OCI-LY7 (cell line): ENCODE measurements at regions not wholly inside any gene's neighbourhood (a gene's known extent, or its start where the extent isn't known, plus 50 kb on each side); places are given as distances from the start of the nearest gene placed in this dataset.
"Not testable (repeated sequence)": the region's sequence is repeated elsewhere in the genome, so short reads cannot be mapped to it uniquely, and the experiment has no call there.

Source experiments
- BruUV-seq: library from RNA; stranded (reverse); fragments of 400-500 nt; replicated peaks from 2 replicates; lab custom pipeline; 2021; lab: Mats Ljungman, UMichigan
- CTCF ChIA-PET: fragments of 300-600 bp; sonication (Branson Sonifier 250); formaldehyde crosslinking; loops from one replicate; lab custom pipeline; 2022; ENCODE audit warnings: antibody characterized with exemption; ENCODE audit not compliant: unreplicated experiment; lab: Charles Lee
- POLR2A ChIA-PET: fragments of 300-600 bp; sonication (Branson Sonifier 250); formaldehyde crosslinking; loops from one replicate; lab custom pipeline; 2022; ENCODE audit warnings: antibody characterized with exemption; lab: Charles Lee
- DNase-seq: peaks from one replicate; pipeline ENCODE4 v3.0.0-alpha.2; 2015; ENCODE audit warnings: low spot score
- H2AFZ ChIP-seq: fragments of 200-600 bp; sonication (generic), shearing (Covaris generic); 2 replicates; pipeline ENCODE4 v1.6.1; 2014; ENCODE audit warnings: mild to moderate bottlenecking, antibody characterized with exemption, low read length, moderate library complexity
- H3K27ac ChIP-seq: fragments of 200-600 bp; sonication (generic); 2 replicates; pipeline ENCODE4 v1.5.1; 2014; ENCODE audit warnings: mixed run types, low read depth, mild to moderate bottlenecking, moderate library complexity, low read length, inconsistent platforms; ENCODE audit not compliant: poor library complexity, severe bottlenecking
- H3K36me3 ChIP-seq: fragments of 200-600 bp; sonication (generic); 2 replicates; pipeline ENCODE4 v1.6.1; 2014; ENCODE audit warnings: mild to moderate bottlenecking, antibody characterized with exemption, low read length, moderate library complexity, mixed read lengths; ENCODE audit not compliant: insufficient read depth
- H3K4me1 ChIP-seq: fragments of 200-600 bp; sonication (generic); 2 replicates; pipeline ENCODE4 v1.5.1; 2014; ENCODE audit warnings: mild to moderate bottlenecking, low read length; ENCODE audit not compliant: insufficient read depth, poor library complexity, severe bottlenecking
- H3K4me2 ChIP-seq: fragments of 200-600 bp; sonication (generic); 2 replicates; pipeline ENCODE4 v1.6.1; 2014; ENCODE audit warnings: mild to moderate bottlenecking, low read length
- H3K4me3 ChIP-seq: fragments of 200-600 bp; sonication (generic); 2 replicates; pipeline ENCODE4 v1.5.1; 2014; ENCODE audit warnings: mild to moderate bottlenecking, low read depth, low read length; ENCODE audit not compliant: poor library complexity, severe bottlenecking
- H3K79me2 ChIP-seq: fragments of 200-600 bp; sonication (generic); 2 replicates; pipeline ENCODE4 v1.6.1; 2016; ENCODE audit warnings: low read depth, mild to moderate bottlenecking, low read length, moderate library complexity, mixed read lengths; ENCODE audit not compliant: insufficient read depth
- H3K9me2 ChIP-seq: fragments of 200-600 bp; sonication (generic); 2 replicates; pipeline ENCODE4 v1.6.1; 2016; ENCODE audit warnings: mild to moderate bottlenecking, low read length, mixed read lengths; ENCODE audit not compliant: insufficient read depth
- H3K9me3 ChIP-seq: fragments of 200-600 bp; sonication (generic); 2 replicates; pipeline ENCODE4 v1.6.1; 2014; ENCODE audit warnings: mild to moderate bottlenecking, mixed run types, low read length, mixed read lengths
- H4K20me1 ChIP-seq: fragments of 200-600 bp; sonication (generic); 2 replicates; pipeline ENCODE4 v1.6.1; 2014; ENCODE audit warnings: mild to moderate bottlenecking, antibody characterized with exemption, low read length, moderate library complexity, mixed read lengths; ENCODE audit not compliant: insufficient read depth
- CTCF ChIP-seq: fragments of 200-600 bp; sonication (generic); conservative IDR thresholded peaks from 2 replicates; pipeline ENCODE4 v1.5.1; 2014; ENCODE audit warnings: mild to moderate bottlenecking, antibody characterized with exemption, low read length, moderate library complexity, mixed read lengths
- EZH2phosphoT487 ChIP-seq: fragments of 200-600 bp; sonication (generic); IDR thresholded peaks from 2 replicates; pipeline ENCODE4 v1.6.1; 2018; ENCODE audit warnings: low read depth, borderline replicate concordance, mild to moderate bottlenecking, mixed run types, antibody characterized with exemption, low read length, moderate library complexity, mixed read lengths
- intact Hi-C: fragments of 100-400 bp; cut with micrococcal nuclease; formaldehyde crosslinking; loops from one replicate; pipeline ENCODE4 v1.10.0; 2022; ENCODE audit not compliant: unreplicated experiment

GRCh38 chr1:244768804-244769203 is 66.7 kb upstream of the COX20 start:
- H3K4me1 ChIP-seq, result no peaks in the 10 kb centered on the region
- no peaks in the 10 kb centered on the region for H3K9me2 ChIP-seq
- intact Hi-C loops, result no loop called here
- no peak overlapping the region for H2AFZ ChIP-seq
- CTCF ChIA-PET, result no interaction called here
- DNase-seq, result no peak
- TF ChIP-seq CTCF (no peak), EZH2phosphoT487 (no peak)
- no peak overlapping the region for H3K27ac ChIP-seq
- H3K4me3 ChIP-seq, result no peak overlapping the region
- BruUV-seq, result no TSS peak
- H3K79me2 ChIP-seq, result no peaks in the 10 kb centered on the region
- H4K20me1 ChIP-seq, result no peaks in the 10 kb centered on the region
- H3K36me3 ChIP-seq, result no peaks in the 10 kb centered on the region
- POLR2A ChIA-PET, result interaction anchor here (0.8 kb wide), 1 partner anchor 286 kb away, joined by 4 read pairs; no protein-coding TSS in a partner anchor
- no peaks in the 10 kb centered on the region for H3K9me3 ChIP-seq
- no peak overlapping the region for H3K4me2 ChIP-seq

GRCh38 chr1:244770556-244770955 is 64.9 kb upstream of the COX20 start:
- H3K4me2 ChIP-seq, H3K4me3 ChIP-seq, BruUV-seq, H3K9me3 ChIP-seq, H3K36me3 ChIP-seq, CTCF ChIA-PET, H3K27ac ChIP-seq, H3K9me2 ChIP-seq, H4K20me1 ChIP-seq, intact Hi-C loops, H2AFZ ChIP-seq, DNase-seq, H3K4me1 ChIP-seq, H3K79me2 ChIP-seq: not testable (repeated sequence)
- POLR2A ChIA-PET, result interaction anchor here (0.7 kb wide), 1 partner anchor 380 kb away, joined by 3 read pairs; no protein-coding TSS in a partner anchor

GRCh38 chr1:244773513-244773912 is 61.9 kb upstream of the COX20 start:
- CTCF ChIA-PET, result no interaction called here

GRCh38 chr1:244776783-244777182 is 58.7 kb upstream of the COX20 start:
- H3K79me2 ChIP-seq, H3K4me1 ChIP-seq, H3K27ac ChIP-seq, H3K36me3 ChIP-seq, H2AFZ ChIP-seq, H4K20me1 ChIP-seq, H3K9me2 ChIP-seq, H3K4me2 ChIP-seq, H3K4me3 ChIP-seq, intact Hi-C loops, CTCF ChIA-PET, H3K9me3 ChIP-seq, DNase-seq, BruUV-seq: not testable (repeated sequence)
- POLR2A ChIA-PET, result interaction anchor here (0.7 kb wide), 1 partner anchor 543 kb away, joined by 5 read pairs; no protein-coding TSS in a partner anchor

More at GRCh38 chr1:244773513-244773912, 61.9 kb upstream of the COX20 start:
- Histone ChIP-seq H3K4me3 (no peak overlapping the region), H3K79me2 (no peaks in the 10 kb centered on the region), H3K4me1 (no peaks in the 10 kb centered on the region), H3K9me2 (no peaks in the 10 kb centered on the region), H3K9me3 (no peaks in the 10 kb centered on the region), H3K4me2 (no peak overlapping the region), H2AFZ (no peak overlapping the region), H4K20me1 (no peaks in the 10 kb centered on the region), H3K27ac (no peak overlapping the region), H3K36me3 (no peaks in the 10 kb centered on the region)
- TF ChIP-seq EZH2phosphoT487, result no peak
- TF ChIP-seq CTCF, result no peak
- intact Hi-C loops, result no loop called here
- DNase-seq, result no peak
- no TSS peak for BruUV-seq
- POLR2A ChIA-PET, result interaction anchor here (1.0 kb wide), 1 partner anchor 10 kb away, joined by 3 read pairs; no protein-coding TSS in a partner anchor
